ENCODE measurements at regions not wholly inside any gene's neighbourhood (a gene's known extent, or its start where the extent isn't known, plus 50 kb on each side); places are given as distances from the start of the nearest gene placed in this dataset.

DNA sequence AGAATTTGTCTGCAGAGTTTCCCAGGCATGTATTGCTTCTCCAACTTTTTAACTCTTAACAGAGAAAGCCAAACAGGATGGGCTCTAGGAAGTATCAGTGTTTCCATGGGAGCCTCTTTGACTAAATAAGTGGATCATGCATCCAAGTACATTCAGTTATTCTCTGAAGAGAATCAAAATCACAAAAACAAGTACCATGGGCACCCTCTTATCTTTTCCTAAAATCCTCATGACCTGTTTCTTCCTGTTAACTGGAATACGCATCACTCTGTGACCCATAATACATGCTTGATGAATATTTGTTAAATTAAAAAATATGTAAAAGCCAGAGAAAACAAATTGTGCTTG is 186.9 kb upstream of the MGMT start:
- TF ChIP-seq EP300 (IDR thresholded peaks at IDR 0.05) (no peak), POLR2A (IDR thresholded peaks at IDR 0.05) (no peak)
- TF ChIP-seq, protein P1, sequence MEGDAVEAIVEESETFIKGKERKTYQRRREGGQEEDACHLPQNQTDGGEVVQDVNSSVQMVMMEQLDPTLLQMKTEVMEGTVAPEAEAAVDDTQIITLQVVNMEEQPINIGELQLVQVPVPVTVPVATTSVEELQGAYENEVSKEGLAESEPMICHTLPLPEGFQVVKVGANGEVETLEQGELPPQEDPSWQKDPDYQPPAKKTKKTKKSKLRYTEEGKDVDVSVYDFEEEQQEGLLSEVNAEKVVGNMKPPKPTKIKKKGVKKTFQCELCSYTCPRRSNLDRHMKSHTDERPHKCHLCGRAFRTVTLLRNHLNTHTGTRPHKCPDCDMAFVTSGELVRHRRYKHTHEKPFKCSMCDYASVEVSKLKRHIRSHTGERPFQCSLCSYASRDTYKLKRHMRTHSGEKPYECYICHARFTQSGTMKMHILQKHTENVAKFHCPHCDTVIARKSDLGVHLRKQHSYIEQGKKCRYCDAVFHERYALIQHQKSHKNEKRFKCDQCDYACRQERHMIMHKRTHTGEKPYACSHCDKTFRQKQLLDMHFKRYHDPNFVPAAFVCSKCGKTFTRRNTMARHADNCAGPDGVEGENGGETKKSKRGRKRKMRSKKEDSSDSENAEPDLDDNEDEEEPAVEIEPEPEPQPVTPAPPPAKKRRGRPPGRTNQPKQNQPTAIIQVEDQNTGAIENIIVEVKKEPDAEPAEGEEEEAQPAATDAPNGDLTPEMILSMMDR (IDR thresholded peaks at IDR 0.05) = no peak

All from sigmoid colon (tissue), 4 donors.